ENCODE measurements at regions not wholly inside any gene's neighbourhood (a gene's known extent, or its start where the extent isn't known, plus 50 kb on each side); places are given as distances from the start of the nearest gene placed in this dataset.
"Not testable (repeated sequence)": the region's sequence is repeated elsewhere in the genome, so short reads cannot be mapped to it uniquely, and the experiment has no call there.

DNA sequence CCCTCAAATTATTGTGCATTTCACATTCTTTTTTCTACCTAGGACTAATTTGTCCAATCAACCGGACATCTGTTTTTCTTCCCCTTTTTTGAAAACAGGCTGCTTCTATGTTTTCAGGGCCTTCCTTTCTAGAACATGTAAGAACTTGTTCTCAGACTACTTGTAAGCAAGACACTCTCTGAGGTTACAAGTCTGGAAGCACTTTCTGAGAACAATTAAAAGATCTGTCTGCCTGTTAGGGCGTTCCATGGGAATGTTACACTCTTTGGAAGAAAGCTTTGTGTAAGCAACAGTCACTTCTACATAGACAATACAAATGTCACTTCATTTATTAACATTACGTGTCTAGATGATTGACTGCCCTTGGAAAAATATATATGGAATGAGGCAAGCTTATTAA lies 50.9 kb upstream of the HSPB3 start:
- H3K4me3 ChIP-seq: no peak overlapping the region
- in situ Hi-C loops (cut with MboI; ENCODE audit: low sequenced_read_pairs): no loop called here
- H3K36me3 ChIP-seq (replicated peaks): no peaks in the 10 kb centered on the region
- peaks cover 37% of the 10 kb centered on the region for H3K4me1 ChIP-seq
- DNase-seq (ENCODE audit: low spot score in 2 of 2): peak; percentile 49 to 98
- no peaks in the 10 kb centered on the region for H3K9me3 ChIP-seq
- H3K27me3 ChIP-seq (ENCODE audit: low read depth): no peaks in the 10 kb centered on the region

DNA sequence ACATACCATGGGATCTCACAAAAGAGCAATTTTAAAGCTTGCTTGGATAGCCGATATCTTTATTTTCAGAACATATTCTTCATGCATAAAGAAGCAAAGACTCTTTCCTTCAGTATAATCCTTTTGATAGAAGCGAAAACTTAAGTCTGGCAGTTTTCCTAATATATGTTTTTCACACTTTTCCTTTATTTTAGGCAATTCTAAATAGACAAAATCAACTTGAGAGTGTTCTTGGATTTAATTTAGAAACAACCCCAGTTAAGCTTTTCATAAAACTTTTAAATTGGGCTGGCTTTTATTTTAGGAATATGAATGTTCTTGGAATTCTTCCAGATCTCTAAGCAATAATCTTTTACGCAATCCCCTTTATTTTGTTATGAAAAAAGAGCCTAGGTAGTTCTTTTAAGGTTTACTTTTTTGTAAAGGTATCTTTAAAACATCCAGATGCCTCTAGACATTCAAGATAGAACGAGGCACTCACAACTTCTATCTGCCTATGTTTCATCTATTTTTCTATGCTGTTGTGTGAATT lies 51.5 kb upstream of the HSPB3 start:
- peaks cover 37% of the 10 kb centered on the region for H3K4me1 ChIP-seq
- in situ Hi-C loops (cut with MboI; ENCODE audit: low sequenced_read_pairs): no loop called here
- H3K4me3 ChIP-seq: no peak overlapping the region
- peak in 1 of 2 experiments; percentile 43 for DNase-seq (ENCODE audit: low spot score in 2 of 2)
- H3K27me3 ChIP-seq (ENCODE audit: low read depth): no peaks in the 10 kb centered on the region
- no peaks in the 10 kb centered on the region for H3K36me3 ChIP-seq (replicated peaks)
- no peaks in the 10 kb centered on the region for H3K9me3 ChIP-seq

DNA sequence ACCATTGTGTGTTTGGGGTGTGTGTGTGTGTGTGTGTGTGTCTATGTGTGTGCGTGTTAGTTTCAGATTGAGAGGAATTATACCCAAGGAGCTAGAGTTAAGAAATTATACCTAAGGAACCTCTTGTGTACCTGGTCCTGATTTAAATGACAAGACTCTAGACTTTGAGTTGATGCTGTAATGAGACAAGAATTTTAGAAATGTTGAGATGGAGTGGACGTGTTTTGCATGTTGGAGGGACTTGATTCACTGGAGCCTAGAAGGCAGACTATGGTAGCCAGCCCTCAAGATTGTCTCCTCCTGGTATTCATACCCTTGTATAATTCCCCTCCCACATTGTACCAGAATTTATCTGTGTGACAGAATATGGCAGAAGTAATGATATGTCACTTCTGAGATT lies 52.4 kb upstream of the HSPB3 start:
- no peaks in the 10 kb centered on the region for H3K27me3 ChIP-seq (ENCODE audit: low read depth)
- peaks cover 37% of the 10 kb centered on the region for H3K4me1 ChIP-seq
- in situ Hi-C loops (cut with MboI; ENCODE audit: low sequenced_read_pairs): no loop called here
- DNase-seq (ENCODE audit: low spot score in 2 of 2): no peak
- H3K4me3 ChIP-seq: no peak overlapping the region
- no peaks in the 10 kb centered on the region for H3K9me3 ChIP-seq
- no peaks in the 10 kb centered on the region for H3K36me3 ChIP-seq (replicated peaks)

DNA sequence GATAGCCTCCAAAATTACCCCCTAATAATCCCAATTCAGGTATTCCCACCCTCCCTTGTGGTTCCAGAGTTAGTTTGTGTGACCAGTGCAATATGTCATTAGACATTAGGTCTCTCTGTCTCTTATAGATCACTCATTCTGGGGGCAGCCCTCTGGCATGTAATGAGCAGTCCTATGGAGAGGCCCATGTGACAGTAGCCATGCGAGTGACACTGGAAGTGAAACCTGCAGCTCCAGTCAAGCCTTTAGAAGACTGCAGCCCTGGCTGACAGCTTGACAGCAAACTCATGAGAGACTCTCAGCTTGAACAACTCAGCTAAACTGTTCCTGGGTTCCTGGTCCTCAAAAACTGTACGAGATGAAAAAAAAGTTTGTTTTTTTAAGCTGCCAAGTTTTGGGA lies 54.0 kb upstream of the HSPB3 start:
- Histone ChIP-seq H3K4me1 (peaks cover 37% of the 10 kb centered on the region), H3K4me3 (no peak overlapping the region), H3K36me3 (replicated peaks) (no peaks in the 10 kb centered on the region), H3K27me3 (ENCODE audit: low read depth) (no peaks in the 10 kb centered on the region), H3K9me3 (no peaks in the 10 kb centered on the region)
- no peak for DNase-seq (ENCODE audit: low spot score in 2 of 2)
- in situ Hi-C loops (cut with MboI; ENCODE audit: low sequenced_read_pairs): no loop called here

DNA sequence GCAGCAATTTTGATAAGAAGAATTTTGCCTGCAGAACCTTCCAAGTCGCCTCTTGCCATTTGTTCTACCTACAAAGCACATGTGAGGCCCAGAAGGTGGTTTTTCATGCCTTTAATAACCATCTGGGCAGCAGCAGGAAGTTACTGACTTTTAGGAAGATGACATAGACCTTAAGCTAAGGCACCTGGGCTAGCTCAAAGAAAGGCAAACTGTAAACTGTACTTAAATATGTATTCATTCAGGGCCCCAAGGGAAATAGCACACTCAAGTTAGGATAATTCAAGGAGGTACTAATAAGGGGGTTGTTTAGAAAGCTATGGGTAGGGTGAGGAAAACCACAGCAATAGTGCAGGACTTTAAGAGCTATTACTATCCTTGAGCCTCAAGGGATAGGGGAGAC lies 57.3 kb upstream of the HSPB3 start:
- in situ Hi-C loops (cut with MboI; ENCODE audit: low sequenced_read_pairs): no loop called here
- no peak for DNase-seq (ENCODE audit: low spot score in 2 of 2)
- H3K27me3 ChIP-seq (ENCODE audit: low read depth): no peaks in the 10 kb centered on the region
- no peaks in the 10 kb centered on the region for H3K36me3 ChIP-seq (replicated peaks)
- no peak overlapping the region for H3K4me3 ChIP-seq
- H3K4me1 ChIP-seq: peaks cover 15% of the 10 kb centered on the region
- H3K9me3 ChIP-seq: no peaks in the 10 kb centered on the region

DNA sequence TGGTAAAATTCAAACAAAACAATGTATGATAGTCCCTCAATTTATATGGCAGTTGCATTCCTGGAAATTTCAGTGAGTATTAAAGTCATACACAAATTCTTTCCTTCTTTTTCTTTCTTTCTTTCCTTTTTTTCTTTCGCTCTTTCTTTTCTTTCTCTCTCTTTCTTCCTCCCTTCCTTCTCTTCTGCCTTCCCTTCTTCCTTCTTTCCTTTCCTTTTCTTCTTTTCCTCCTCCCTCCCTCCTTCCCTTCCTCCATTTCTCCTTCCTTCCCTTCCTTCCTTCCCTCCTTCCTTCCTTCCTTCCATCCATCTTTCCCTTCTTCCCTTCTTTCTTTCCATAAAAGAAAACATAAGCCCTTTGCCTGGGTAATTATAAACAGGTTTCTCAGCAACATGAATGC lies 58.1 kb upstream of the HSPB3 start:
- in situ Hi-C loops (cut with MboI; ENCODE audit: low sequenced_read_pairs): no loop called here
- no peak for DNase-seq (ENCODE audit: low spot score in 2 of 2)

DNA sequence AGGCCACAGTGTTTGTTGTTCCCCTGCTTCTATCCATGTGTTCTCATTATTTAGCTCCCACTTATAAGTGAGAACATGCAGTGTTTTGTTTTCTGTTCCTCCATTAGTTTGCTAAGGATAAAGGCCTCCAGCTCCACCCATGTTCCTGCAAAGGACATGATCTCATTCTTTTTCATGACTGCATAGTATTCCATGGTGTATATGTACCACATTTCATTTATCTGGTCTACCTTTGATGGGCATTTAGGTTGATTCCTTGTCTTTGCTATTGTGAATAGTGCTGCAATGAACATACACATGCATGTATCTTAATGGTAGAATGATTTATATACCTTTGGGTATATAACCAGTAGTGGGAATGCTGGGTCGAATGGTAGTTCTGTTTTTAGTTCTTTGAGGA lies 62.5 kb upstream of the HSPB3 start:
- H3K4me1 ChIP-seq; H3K9me3 ChIP-seq; DNase-seq (ENCODE audit: low spot score in 2 of 2); H3K27me3 ChIP-seq (ENCODE audit: low read depth); H3K36me3 ChIP-seq (replicated peaks); in situ Hi-C loops (cut with MboI; ENCODE audit: low sequenced_read_pairs); H3K4me3 ChIP-seq: not testable (repeated sequence)

More for the DNA sequence above, 58.1 kb upstream of the HSPB3 start:
- no peaks in the 10 kb centered on the region for H3K36me3 ChIP-seq (replicated peaks)
- H3K9me3 ChIP-seq: no peaks in the 10 kb centered on the region
- H3K27me3 ChIP-seq (ENCODE audit: low read depth): no peaks in the 10 kb centered on the region
- H3K4me3 ChIP-seq: no peak overlapping the region
- peaks cover 8% of the 10 kb centered on the region for H3K4me1 ChIP-seq

DNA sequence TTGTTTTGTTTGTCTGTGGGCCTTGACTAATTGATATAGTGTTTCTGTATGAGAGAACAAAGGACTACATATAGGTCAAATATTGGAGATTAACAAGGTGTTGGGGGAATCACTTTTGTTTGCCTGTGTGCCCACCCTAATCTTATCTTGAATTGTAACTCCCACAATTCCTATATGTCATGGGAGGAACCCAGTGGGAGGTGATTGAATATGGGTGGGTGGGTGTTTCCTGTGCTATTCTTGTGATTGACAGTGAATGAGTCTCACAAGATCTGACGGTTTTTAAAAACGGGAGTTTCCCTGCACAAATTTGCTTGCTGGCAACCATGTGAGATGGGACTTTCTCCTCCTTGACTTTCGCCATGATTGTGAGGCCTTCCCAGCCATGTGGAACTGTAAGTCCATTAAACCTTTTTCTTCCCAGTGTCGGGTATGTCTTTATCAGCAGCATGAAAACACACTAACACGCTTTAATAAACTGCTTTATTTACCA lies 64.9 kb upstream of the HSPB3 start:
- DNase-seq (ENCODE audit: low spot score in 2 of 2): no peak
- H3K9me3 ChIP-seq: no peaks in the 10 kb centered on the region
- in situ Hi-C loops (cut with MboI; ENCODE audit: low sequenced_read_pairs): no loop called here
- no peaks in the 10 kb centered on the region for H3K36me3 ChIP-seq (replicated peaks)
- no peaks in the 10 kb centered on the region for H3K4me1 ChIP-seq
- H3K27me3 ChIP-seq (ENCODE audit: low read depth): no peaks in the 10 kb centered on the region
- no peak overlapping the region for H3K4me3 ChIP-seq

DNA sequence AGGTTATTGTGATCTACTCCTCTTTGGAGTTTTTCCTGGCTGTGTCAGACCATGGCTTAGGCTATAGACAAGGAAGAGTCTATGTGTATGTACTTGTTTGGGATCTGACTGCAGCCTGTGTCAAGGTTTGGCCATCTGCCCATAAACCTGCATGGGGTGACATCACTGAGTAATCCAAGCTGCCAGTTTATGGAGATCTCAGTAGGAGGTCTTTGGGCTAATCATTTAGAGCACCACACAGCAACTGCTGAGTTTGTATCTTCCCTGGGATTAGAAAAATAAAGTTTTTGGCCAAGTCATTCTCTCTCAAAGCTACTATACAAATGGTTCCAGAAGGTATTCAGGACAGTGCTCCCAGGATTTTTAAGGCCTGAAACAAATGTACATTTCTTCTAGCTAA lies 65.5 kb upstream of the HSPB3 start:
- no peak for DNase-seq (ENCODE audit: low spot score in 2 of 2)
- H3K27me3 ChIP-seq (ENCODE audit: low read depth): no peaks in the 10 kb centered on the region
- no peaks in the 10 kb centered on the region for H3K9me3 ChIP-seq
- H3K4me1 ChIP-seq: no peaks in the 10 kb centered on the region
- in situ Hi-C loops (cut with MboI; ENCODE audit: low sequenced_read_pairs): no loop called here
- H3K4me3 ChIP-seq: no peak overlapping the region
- no peaks in the 10 kb centered on the region for H3K36me3 ChIP-seq (replicated peaks)

DNA sequence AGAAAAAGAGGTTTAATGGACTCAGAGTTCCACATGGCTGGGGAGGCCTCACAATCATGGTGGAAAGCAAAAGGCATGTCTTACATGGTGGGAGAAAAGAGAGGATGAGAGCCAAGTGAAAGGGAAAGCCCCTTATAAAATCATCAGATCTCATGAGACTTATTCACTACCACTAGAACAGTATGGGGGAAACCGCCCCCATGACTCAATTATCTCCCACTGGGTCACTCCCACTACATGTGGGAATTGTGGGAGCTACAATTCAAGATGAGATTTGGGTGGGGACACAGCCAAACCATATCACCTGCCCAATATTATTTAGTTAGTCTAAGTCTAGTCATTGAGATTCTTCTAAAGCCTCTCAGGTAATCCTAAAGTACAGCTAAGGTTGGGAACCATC lies 66.1 kb upstream of the HSPB3 start:
- H3K27me3 ChIP-seq (ENCODE audit: low read depth); H3K36me3 ChIP-seq (replicated peaks); DNase-seq (ENCODE audit: low spot score in 2 of 2); H3K4me1 ChIP-seq; H3K4me3 ChIP-seq; H3K9me3 ChIP-seq; in situ Hi-C loops (cut with MboI; ENCODE audit: low sequenced_read_pairs): not testable (repeated sequence)

DNA sequence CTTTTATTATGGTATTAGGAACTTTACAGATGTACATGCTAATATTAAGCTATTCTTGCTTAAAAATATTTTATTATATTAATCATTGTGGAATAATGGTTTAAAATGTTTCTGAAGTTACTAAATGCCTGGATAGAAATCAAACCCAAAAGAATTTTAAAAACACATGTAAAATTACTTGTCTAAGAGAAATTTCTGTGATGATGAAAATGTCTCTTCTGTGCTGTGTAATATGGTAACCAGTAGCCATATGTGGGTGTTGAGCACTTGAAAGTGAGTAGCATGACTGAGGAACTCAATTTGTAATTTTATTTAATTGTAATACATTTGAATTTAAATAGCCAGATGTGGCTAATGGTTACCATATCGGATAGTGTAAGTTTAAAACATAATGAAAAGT lies 66.7 kb upstream of the HSPB3 start:
- H3K36me3 ChIP-seq (replicated peaks): no peaks in the 10 kb centered on the region
- in situ Hi-C loops (cut with MboI; ENCODE audit: low sequenced_read_pairs): no loop called here
- no peak for DNase-seq (ENCODE audit: low spot score in 2 of 2)
- no peaks in the 10 kb centered on the region for H3K4me1 ChIP-seq
- no peaks in the 10 kb centered on the region for H3K27me3 ChIP-seq (ENCODE audit: low read depth)
- no peaks in the 10 kb centered on the region for H3K9me3 ChIP-seq
- no peak overlapping the region for H3K4me3 ChIP-seq

DNA sequence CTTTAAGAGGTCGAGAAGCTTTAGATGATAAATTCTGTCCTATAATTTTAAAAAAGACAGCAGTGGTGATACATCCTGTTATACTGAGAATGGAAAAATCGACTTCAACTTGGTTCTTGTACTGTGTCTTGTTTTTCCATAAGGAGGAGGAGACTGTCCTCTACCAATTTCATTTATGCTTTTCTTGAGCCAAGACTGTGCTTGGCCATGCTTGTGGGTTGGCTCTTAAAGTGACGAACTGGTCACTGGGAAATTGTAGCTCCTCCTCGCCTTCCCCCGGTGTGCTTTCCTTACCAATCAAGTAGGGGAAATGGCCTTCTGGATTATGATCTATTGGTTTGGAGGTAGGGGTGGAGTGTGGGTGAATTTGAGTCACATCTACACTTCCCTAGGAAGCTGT lies 67.1 kb upstream of the HSPB3 start:
- H3K36me3 ChIP-seq (replicated peaks): no peaks in the 10 kb centered on the region
- no peak for DNase-seq (ENCODE audit: low spot score in 2 of 2)
- in situ Hi-C loops (cut with MboI; ENCODE audit: low sequenced_read_pairs): no loop called here

DNA sequence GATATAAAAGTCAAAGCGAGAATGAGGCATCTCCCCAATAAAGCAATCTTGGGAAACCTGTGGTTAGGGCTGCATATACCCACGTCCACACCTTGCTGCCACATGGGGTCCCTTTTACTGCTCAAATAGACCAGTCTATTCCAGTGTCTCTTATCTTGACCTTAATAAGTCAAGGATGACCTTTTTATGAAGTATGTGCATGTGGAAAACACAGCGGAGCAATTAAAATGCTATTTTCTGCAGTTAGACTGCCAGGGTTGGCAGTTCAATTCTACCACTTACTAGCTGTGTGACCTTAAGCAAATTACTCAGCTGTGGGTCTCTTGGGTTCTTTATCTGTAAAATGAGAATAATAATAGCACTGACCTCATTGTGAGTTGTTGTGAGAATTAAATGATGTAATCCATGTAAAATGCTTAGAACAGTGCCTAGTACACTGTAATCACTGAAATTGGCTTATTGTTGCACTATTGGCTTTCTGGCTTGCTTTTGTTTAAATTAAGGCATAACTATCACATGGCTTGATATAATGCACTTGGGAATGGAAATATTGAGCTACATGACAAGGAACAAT lies 67.8 kb upstream of the HSPB3 start:
- DNase-seq (ENCODE audit: low spot score in 2 of 2): no peak
- Histone ChIP-seq H3K4me1 (no peaks in the 10 kb centered on the region), H3K4me3 (no peak overlapping the region), H3K27me3 (ENCODE audit: low read depth) (no peaks in the 10 kb centered on the region), H3K36me3 (replicated peaks) (no peaks in the 10 kb centered on the region), H3K9me3 (no peaks in the 10 kb centered on the region)
- in situ Hi-C loops (cut with MboI; ENCODE audit: low sequenced_read_pairs): no loop called here

More for the DNA sequence above, 67.1 kb upstream of the HSPB3 start:
- no peaks in the 10 kb centered on the region for H3K27me3 ChIP-seq (ENCODE audit: low read depth)
- no peaks in the 10 kb centered on the region for H3K9me3 ChIP-seq
- H3K4me1 ChIP-seq: no peaks in the 10 kb centered on the region
- no peak overlapping the region for H3K4me3 ChIP-seq

DNA sequence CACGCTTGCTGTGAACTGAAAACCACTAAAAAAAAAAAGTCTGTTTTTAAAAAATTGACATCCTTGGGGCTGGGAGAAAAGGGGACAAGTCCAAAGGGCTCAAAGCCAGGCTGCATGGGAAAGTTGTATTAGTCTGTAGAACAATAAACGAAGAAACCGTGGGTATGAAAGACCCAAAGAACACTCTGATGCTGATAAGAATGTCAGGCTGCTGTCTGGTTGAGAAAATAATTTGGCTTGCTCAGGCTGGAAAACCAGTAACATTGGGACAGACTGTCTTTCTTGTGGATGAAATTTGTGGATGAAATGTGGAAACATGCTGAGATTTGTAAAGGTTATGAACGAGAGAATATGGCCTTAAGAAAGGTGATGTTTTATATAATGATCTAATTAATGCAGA lies 68.5 kb upstream of the HSPB3 start:
- no peak for DNase-seq (ENCODE audit: low spot score in 2 of 2)
- H3K9me3 ChIP-seq: no peaks in the 10 kb centered on the region
- H3K36me3 ChIP-seq (replicated peaks): no peaks in the 10 kb centered on the region
- in situ Hi-C loops (cut with MboI; ENCODE audit: low sequenced_read_pairs): no loop called here
- no peaks in the 10 kb centered on the region for H3K27me3 ChIP-seq (ENCODE audit: low read depth)
- H3K4me3 ChIP-seq: no peak overlapping the region
- H3K4me1 ChIP-seq: no peaks in the 10 kb centered on the region

DNA sequence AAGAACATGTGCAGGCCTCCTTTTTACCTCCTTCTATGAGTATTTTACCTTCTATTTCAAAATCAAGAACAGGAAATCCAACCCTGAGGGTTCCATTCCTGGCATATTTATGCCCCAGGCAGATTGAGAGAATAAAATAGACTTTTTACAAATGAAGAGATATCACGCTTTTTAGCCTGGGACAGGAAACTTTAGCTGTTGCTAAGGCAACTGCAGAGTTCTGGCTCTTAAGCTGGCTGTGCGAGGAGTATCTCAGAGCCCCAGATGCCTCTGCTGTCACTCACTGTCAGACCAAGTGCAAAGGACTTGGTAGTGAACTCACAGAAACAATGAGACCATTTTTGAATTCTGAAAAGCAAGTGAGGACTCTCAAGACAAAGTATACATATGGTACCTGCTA lies 69.5 kb upstream of the HSPB3 start:
- in situ Hi-C loops (cut with MboI; ENCODE audit: low sequenced_read_pairs): no loop called here
- DNase-seq (ENCODE audit: low spot score in 2 of 2): no peak
- Histone ChIP-seq H3K4me1 (no peaks in the 10 kb centered on the region), H3K36me3 (replicated peaks) (no peaks in the 10 kb centered on the region), H3K27me3 (ENCODE audit: low read depth) (no peaks in the 10 kb centered on the region), H3K4me3 (no peak overlapping the region), H3K9me3 (no peaks in the 10 kb centered on the region)
